ENCODE measurements at regions not wholly inside any gene's neighbourhood (a gene's known extent, or its start where the extent isn't known, plus 50 kb on each side); places are given as distances from the start of the nearest gene placed in this dataset.

- H3K4me3 ChIP-seq, result no peak overlapping the region
- no peaks in the 10 kb centered on the region for H3K79me2 ChIP-seq (ENCODE audit: control insufficient read depth, insufficient read depth, low read length)
- no peak overlapping the region for H3K9ac ChIP-seq (ENCODE audit: insufficient read depth in 1 of 2, low read depth in 2 of 2, low read length in 2 of 2)
- DNase-seq (ENCODE audit: extremely low read depth in 1 of 4, low spot score in 3 of 4) (no peak), FAIRE-seq (no peak), ATAC-seq (no peak)
- no peak overlapping the region for H2AFZ ChIP-seq (ENCODE audit: low read depth, low read length)
- intact Hi-C loops (cut with micrococcal nuclease) (no loop called here), in situ Hi-C loops (cut with MboI) (no loop called here)
- no peaks in the 10 kb centered on the region for H3K27me3 ChIP-seq (ENCODE audit: control insufficient read depth in 2 of 2, insufficient read depth in 2 of 2, low read length in 2 of 2)
- H3K9me3 ChIP-seq (replicated peaks; ENCODE audit: control insufficient read depth, insufficient read depth, low read depth, low read length), result no peaks in the 10 kb centered on the region
- CTCF ChIA-PET (ENCODE audit: low intra/inter-chr PET ratio), result no interaction called here
- no peak overlapping the region for H3K4me2 ChIP-seq (ENCODE audit: insufficient read depth, low read length)
- no peaks in the 10 kb centered on the region for H3K4me1 ChIP-seq (replicated peaks in 1 of 2; ENCODE audit: control insufficient read depth in 2 of 2, insufficient read depth in 2 of 2, low read length in 2 of 2)
- BruUV-seq (replicated peaks), result no TSS peak
- POLR2A ChIA-PET, result no interaction called here
- H4K20me1 ChIP-seq (replicated peaks; ENCODE audit: control insufficient read depth, insufficient read depth, low read length), result no peaks in the 10 kb centered on the region
- no peaks in the 10 kb centered on the region for H3K36me3 ChIP-seq (ENCODE audit: control insufficient read depth, insufficient read depth, low read length)
- no peak overlapping the region for H3K27ac ChIP-seq (ENCODE audit: extremely low read depth, low read depth, low read length)
- H3K9me1 ChIP-seq (ENCODE audit: control insufficient read depth, insufficient read depth, low read length), result no peaks in the 10 kb centered on the region
- TF ChIP-seq, protein P1, sequence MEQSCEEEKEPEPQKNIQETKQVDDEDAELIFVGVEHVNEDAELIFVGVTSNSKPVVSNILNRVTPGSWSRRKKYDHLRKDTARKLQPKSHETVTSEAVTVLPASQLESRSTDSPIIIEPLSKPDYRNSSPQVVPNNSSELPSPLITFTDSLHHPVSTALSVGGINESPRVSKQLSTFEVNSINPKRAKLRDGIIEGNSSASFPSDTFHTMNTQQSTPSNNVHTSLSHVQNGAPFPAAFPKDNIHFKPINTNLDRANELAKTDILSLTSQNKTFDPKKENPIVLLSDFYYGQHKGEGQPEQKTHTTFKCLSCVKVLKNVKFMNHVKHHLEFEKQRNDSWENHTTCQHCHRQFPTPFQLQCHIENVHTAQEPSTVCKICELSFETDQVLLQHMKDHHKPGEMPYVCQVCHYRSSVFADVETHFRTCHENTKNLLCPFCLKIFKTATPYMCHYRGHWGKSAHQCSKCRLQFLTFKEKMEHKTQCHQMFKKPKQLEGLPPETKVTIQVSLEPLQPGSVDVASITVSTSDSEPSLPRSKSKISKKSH (CRISPR knock-in tag; IDR thresholded peaks at IDR 0.05), result no peak
- TF ChIP-seq, protein P2, sequence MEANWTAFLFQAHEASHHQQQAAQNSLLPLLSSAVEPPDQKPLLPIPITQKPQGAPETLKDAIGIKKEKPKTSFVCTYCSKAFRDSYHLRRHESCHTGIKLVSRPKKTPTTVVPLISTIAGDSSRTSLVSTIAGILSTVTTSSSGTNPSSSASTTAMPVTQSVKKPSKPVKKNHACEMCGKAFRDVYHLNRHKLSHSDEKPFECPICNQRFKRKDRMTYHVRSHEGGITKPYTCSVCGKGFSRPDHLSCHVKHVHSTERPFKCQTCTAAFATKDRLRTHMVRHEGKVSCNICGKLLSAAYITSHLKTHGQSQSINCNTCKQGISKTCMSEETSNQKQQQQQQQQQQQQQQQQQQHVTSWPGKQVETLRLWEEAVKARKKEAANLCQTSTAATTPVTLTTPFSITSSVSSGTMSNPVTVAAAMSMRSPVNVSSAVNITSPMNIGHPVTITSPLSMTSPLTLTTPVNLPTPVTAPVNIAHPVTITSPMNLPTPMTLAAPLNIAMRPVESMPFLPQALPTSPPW (CRISPR knock-in tag; IDR thresholded peaks at IDR 0.05), result no peak
- no peak for TF ChIP-seq MTA1 (IDR thresholded peaks at IDR 0.05; ENCODE audit: borderline replicate concordance)
- TF ChIP-seq SIN3B (IDR thresholded peaks at IDR 0.05; ENCODE audit: low read depth), result no peak
- no peak for TF ChIP-seq NR2C1 (IDR thresholded peaks at IDR 0.05)
- no peak for TF ChIP-seq NR2C1 (tag; IDR thresholded peaks at IDR 0.05)
- no peak for TF ChIP-seq MBD2 (IDR thresholded peaks at IDR 0.05; ENCODE audit: borderline replicate concordance, low read depth)
- no peak for TF ChIP-seq ZNF408 (CRISPR knock-in tag; IDR thresholded peaks at IDR 0.05; ENCODE audit: low read depth)
- TF ChIP-seq ZBTB12 (CRISPR knock-in tag; IDR thresholded peaks at IDR 0.05), result no peak
- TF ChIP-seq, protein P3, sequence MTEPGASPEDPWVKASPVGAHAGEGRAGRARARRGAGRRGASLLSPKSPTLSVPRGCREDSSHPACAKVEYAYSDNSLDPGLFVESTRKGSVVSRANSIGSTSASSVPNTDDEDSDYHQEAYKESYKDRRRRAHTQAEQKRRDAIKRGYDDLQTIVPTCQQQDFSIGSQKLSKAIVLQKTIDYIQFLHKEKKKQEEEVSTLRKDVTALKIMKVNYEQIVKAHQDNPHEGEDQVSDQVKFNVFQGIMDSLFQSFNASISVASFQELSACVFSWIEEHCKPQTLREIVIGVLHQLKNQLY (CRISPR knock-in tag; conservative IDR thresholded peaks at IDR 0.05), result no peak
- no peak for TF ChIP-seq ZNF232 (CRISPR knock-in tag; IDR thresholded peaks at IDR 0.05)
- TF ChIP-seq, protein P4, sequence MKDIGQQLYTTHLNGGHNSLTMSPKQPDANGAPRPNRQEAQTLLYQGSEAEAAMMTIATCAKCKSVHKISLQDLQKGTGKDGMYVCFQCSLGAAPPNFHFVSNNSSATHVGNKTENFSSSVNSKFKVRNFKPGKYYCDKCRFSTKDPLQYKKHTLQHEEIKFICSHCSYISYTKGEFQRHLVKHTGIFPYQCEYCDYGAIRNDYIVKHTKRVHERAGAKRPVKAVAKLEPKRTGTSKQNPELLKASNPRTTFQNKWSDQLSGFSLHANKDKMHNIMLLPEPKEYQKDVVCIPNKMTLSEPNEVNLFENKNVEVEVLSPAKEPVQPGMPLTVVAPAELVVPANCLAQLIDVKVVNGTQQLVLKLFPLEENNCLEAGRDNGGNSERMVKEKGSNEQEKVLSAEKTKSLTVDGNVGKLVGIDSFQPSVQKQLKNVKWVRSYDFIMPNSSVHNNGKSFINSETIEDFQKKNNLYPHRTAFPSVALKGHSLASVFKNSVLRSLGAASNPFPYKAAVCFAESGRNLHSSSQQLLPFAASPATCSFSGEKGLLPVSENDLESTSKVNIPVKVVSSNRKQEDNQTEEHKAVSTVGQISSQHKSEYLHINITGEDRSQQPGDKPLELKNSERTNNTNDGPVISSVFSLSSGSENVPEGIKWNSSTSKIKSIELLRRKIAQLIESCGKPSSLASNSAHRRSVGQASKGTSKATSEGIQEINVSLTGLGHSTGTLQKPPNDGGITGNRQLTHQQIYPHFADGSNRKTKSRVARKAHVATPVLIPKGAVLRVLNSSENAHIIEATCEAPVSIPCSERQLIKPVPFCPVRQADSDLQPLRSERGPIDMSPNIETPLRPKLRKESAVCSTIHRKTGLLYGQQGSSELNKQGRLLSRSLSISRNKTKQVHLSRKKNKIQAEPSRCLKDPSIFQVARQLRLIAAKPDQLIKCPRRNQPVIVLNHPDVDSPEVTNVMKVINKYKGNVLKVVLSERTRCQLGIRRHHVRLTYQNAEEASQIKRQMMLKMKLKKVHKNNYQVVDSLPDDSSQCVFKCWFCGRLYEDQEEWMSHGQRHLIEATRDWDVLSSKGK (CRISPR knock-in tag; IDR thresholded peaks at IDR 0.05), result no peak
- no peak for TF ChIP-seq ZNF586 (CRISPR knock-in tag; conservative IDR thresholded peaks at IDR 0.05)
- no peak for TF ChIP-seq MCM5 (IDR thresholded peaks at IDR 0.05; ENCODE audit: low read depth)
- no peak for TF ChIP-seq NEUROD1 (IDR thresholded peaks at IDR 0.05; ENCODE audit: borderline replicate concordance, low read depth, low read length, partially characterized antibody)
- TF ChIP-seq RFX7 (CRISPR knock-in tag; IDR thresholded peaks at IDR 0.05), result no peak
- TF ChIP-seq STAT5A (IDR thresholded peaks at IDR 0.05; ENCODE audit: borderline replicate concordance, low read length), result no peak
These were observed 1390.2 kb downstream of the C4orf33 start for GRCh38 chr4:130486186-130486585.
